ENCODE measurements at regions not wholly inside any gene's neighbourhood (a gene's known extent, or its start where the extent isn't known, plus 50 kb on each side); places are given as distances from the start of the nearest gene placed in this dataset.

- TF ChIP-seq POLR2A (IDR thresholded peaks at IDR 0.05; ENCODE audit: low read depth, low read length) (no peak), TAF1 (IDR thresholded peaks at IDR 0.05; ENCODE audit: low read depth, low read length) (no peak), POLR2AphosphoS5 (IDR thresholded peaks at IDR 0.05; ENCODE audit: low read depth, low read length) (no peak), POU2F2 (IDR thresholded peaks at IDR 0.05; ENCODE audit: low read depth, low read length) (no peak)
These were observed 139.1 kb upstream of the DPT start for GRCh38 chr1:168867941-168868634.
